AG04450 (cell line): ENCODE measurements at regions not wholly inside any gene's neighbourhood (a gene's known extent, or its start where the extent isn't known, plus 50 kb on each side); places are given as distances from the start of the nearest gene placed in this dataset.

Source experiments
- CTCF ChIA-PET: fragments of 300-600, 350-600 bp; formaldehyde crosslinking; extraction: SDS; loops from one replicate; lab custom pipeline; 2022; ENCODE audit warnings: antibody characterized with exemption, inconsistent platforms; lab: Charles Lee
- POLR2A ChIA-PET: fragments of 350-600 bp; formaldehyde crosslinking; extraction: SDS; loops from one replicate; lab custom pipeline; 2021; ENCODE audit warnings: antibody characterized with exemption, inconsistent platforms; lab: Yijun Ruan, JAX
- DNase-seq: peaks from one replicate; pipeline ENCODE4 v3.0.0-alpha.2; 2011; ENCODE audit warnings: low read depth, low spot score
- H3K27ac ChIP-seq: one replicate; pipeline ENCODE4 v1.5.1; 2012; ENCODE audit warnings: low read depth, low read length, control low read depth
- H3K27me3 ChIP-seq: one replicate; pipeline ENCODE4 v1.6.0; 2012; ENCODE audit warnings: low read length; ENCODE audit not compliant: control insufficient read depth, insufficient read depth
- H3K4me3 ChIP-seq: 2 replicates; pipeline ENCODE4 v1.5.1; 2011; ENCODE audit warnings: mild to moderate bottlenecking, low read depth, low read length, control low read depth
- H3K9me3 ChIP-seq: 2 replicates; pipeline ENCODE4 v1.5.1; 2012; ENCODE audit warnings: low read length; ENCODE audit not compliant: control insufficient read depth, insufficient read depth
- CTCF ChIP-seq: IDR thresholded peaks from 2 replicates; pipeline ENCODE4 v1.5.1; 2011; ENCODE audit warnings: low read depth, low read length, control low read depth, inconsistent platforms

GRCh38 chr1:222077206-222077605, 335.3 kb upstream of the DUSP10 start:
- Histone ChIP-seq H3K27me3 (no peaks in the 10 kb centered on the region), H3K9me3 (peaks cover 6% of the 10 kb centered on the region; the same call in 1 of the 2 replicates), H3K4me3 (no peak overlapping the region), H3K27ac (no peak overlapping the region)
- ChIA-PET CTCF (interaction anchor here (1.1 kb wide), 1 partner anchor 388 kb away, joined by 3 read pairs; no protein-coding TSS in a partner anchor), POLR2A (no interaction called here)
- DNase-seq: no peak
- TF ChIP-seq CTCF: no peak

GRCh38 chr1:222074317-222074716, 332.4 kb upstream of the DUSP10 start:
- no peak overlapping the region for H3K4me3 ChIP-seq
- POLR2A ChIA-PET: no interaction called here
- TF ChIP-seq CTCF: no peak
- no peak for DNase-seq
- no peaks in the 10 kb centered on the region for H3K27me3 ChIP-seq
- H3K27ac ChIP-seq: no peak overlapping the region
- no peaks in the 10 kb centered on the region for H3K9me3 ChIP-seq
- CTCF ChIA-PET: interaction anchor here (0.7 to 1.7 kb wide), 2 partner anchors 95 to 381 kb away, joined by 3 to 5 read pairs; no protein-coding TSS in a partner anchor

- ChIA-PET CTCF (interaction anchor here (0.7 to 1.7 kb wide), 2 partner anchors 94 to 382 kb away, joined by 3 to 5 read pairs; no protein-coding TSS in a partner anchor), POLR2A (no interaction called here)
- Histone ChIP-seq H3K27ac (no peak overlapping the region), H3K4me3 (no peak overlapping the region), H3K9me3 (no peaks in the 10 kb centered on the region), H3K27me3 (no peaks in the 10 kb centered on the region)
- no peak for TF ChIP-seq CTCF
- DNase-seq: no peak
These were observed 331.6 kb upstream of the DUSP10 start for GRCh38 chr1:222073307-222073995.

- H3K27me3 ChIP-seq: no peaks in the 10 kb centered on the region
- no peak overlapping the region for H3K27ac ChIP-seq
- ChIA-PET POLR2A (no interaction called here), CTCF (interaction anchor here (1.0 kb wide), 2 partner anchors 24 to 328 kb away, joined by 3 read pairs; no protein-coding TSS in a partner anchor)
- no peak for DNase-seq
- H3K9me3 ChIP-seq: no peaks in the 10 kb centered on the region
- no peak for TF ChIP-seq CTCF
- no peak overlapping the region for H3K4me3 ChIP-seq
These were observed 329.5 kb upstream of the DUSP10 start for GRCh38 chr1:222071387-222071786.

- ChIA-PET POLR2A (no interaction called here), CTCF (no interaction called here)
- Histone ChIP-seq H3K27me3 (no peaks in the 10 kb centered on the region), H3K9me3 (peaks cover 4% of the 10 kb centered on the region; the same call in 1 of the 2 replicates), H3K27ac (no peak overlapping the region), H3K4me3 (no peak overlapping the region)
- DNase-seq: no peak
- TF ChIP-seq CTCF: no peak
These were observed 327.0 kb upstream of the DUSP10 start for GRCh38 chr1:222068937-222069336.
